KMS-11 (cell line): ENCODE measurements at regions not wholly inside any gene's neighbourhood (a gene's known extent, or its start where the extent isn't known, plus 50 kb on each side); places are given as distances from the start of the nearest gene placed in this dataset.
A peak's percentile ranks its signal among the peaks of the same experiment; 100 is the strongest.

Experiments used
- H2AFZ ChIP-seq: fragments of 200-600 bp; sonication (generic); 2 replicates; pipeline ENCODE4 v1.6.1; 2016; ENCODE audit warnings: antibody characterized with exemption, mixed run types, low read depth
- H3K27ac ChIP-seq: fragments of 200-600 bp; sonication (generic); 2 replicates; pipeline ENCODE4 v1.6.1; 2016; ENCODE audit warnings: mild to moderate bottlenecking, mixed run types
- H3K27me3 ChIP-seq: fragments of 200-600 bp; sonication (generic); 2 replicates; pipeline ENCODE4 v1.6.1; 2017; ENCODE audit warnings: mild to moderate bottlenecking, low read depth, mixed run types, moderate library complexity; ENCODE audit not compliant: insufficient read depth
- H3K36me3 ChIP-seq: fragments of 200-600 bp; sonication (generic); 2 replicates; pipeline ENCODE4 v1.6.1; 2017; ENCODE audit warnings: mild to moderate bottlenecking, mixed run types; ENCODE audit not compliant: insufficient read depth
- H3K4me1 ChIP-seq: fragments of 200-600 bp; sonication (generic); 2 replicates; pipeline ENCODE4 v1.6.1; 2016; ENCODE audit warnings: mild to moderate bottlenecking, low read depth, mixed run types; ENCODE audit not compliant: poor library complexity, severe bottlenecking
- H3K4me2 ChIP-seq: fragments of 200-600 bp; sonication (generic); 2 replicates; pipeline ENCODE4 v1.7.0; 2016; ENCODE audit warnings: mild to moderate bottlenecking, mixed run types
- H3K4me3 ChIP-seq: fragments of 200-600 bp; sonication (generic); IDR thresholded peaks from 2 replicates; pipeline ENCODE4 v1.6.1; 2017; ENCODE audit warnings: low read depth, low read length, mixed read lengths; ENCODE audit not compliant: insufficient read depth
- H3K79me2 ChIP-seq: fragments of 200-600 bp; sonication (generic); 2 replicates; pipeline ENCODE4 v1.6.1; 2016; ENCODE audit warnings: low read depth, mixed run types; ENCODE audit not compliant: insufficient read depth
- H3K9ac ChIP-seq: fragments of 200-600 bp; sonication (generic); 2 replicates; pipeline ENCODE4 v1.6.1; 2016; ENCODE audit warnings: mild to moderate bottlenecking, mixed run types
- H4K20me1 ChIP-seq: fragments of 200-600 bp; sonication (generic); 2 replicates; pipeline ENCODE4 v1.6.1; 2016; ENCODE audit warnings: mild to moderate bottlenecking, mixed run types; ENCODE audit not compliant: insufficient read depth
- TF ChIP-seq, protein P1 (sequence below): fragments of 200-600 bp; sonication (generic); conservative IDR thresholded peaks from 2 replicates; pipeline ENCODE4 v1.6.1; 2017; ENCODE audit warnings: low read depth, mild to moderate bottlenecking, antibody characterized with exemption, low read length, moderate library complexity, mixed read lengths

- TF ChIP-seq, protein P1, sequence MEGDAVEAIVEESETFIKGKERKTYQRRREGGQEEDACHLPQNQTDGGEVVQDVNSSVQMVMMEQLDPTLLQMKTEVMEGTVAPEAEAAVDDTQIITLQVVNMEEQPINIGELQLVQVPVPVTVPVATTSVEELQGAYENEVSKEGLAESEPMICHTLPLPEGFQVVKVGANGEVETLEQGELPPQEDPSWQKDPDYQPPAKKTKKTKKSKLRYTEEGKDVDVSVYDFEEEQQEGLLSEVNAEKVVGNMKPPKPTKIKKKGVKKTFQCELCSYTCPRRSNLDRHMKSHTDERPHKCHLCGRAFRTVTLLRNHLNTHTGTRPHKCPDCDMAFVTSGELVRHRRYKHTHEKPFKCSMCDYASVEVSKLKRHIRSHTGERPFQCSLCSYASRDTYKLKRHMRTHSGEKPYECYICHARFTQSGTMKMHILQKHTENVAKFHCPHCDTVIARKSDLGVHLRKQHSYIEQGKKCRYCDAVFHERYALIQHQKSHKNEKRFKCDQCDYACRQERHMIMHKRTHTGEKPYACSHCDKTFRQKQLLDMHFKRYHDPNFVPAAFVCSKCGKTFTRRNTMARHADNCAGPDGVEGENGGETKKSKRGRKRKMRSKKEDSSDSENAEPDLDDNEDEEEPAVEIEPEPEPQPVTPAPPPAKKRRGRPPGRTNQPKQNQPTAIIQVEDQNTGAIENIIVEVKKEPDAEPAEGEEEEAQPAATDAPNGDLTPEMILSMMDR = no peak
- H3K4me2 ChIP-seq = no peak overlapping the region
- H3K4me1 ChIP-seq = peaks cover 4% of the 10 kb centered on the region
These were observed 116.0 kb upstream of the PGRMC2 start for GRCh38 chr4:128403586-128403985.

DNA sequence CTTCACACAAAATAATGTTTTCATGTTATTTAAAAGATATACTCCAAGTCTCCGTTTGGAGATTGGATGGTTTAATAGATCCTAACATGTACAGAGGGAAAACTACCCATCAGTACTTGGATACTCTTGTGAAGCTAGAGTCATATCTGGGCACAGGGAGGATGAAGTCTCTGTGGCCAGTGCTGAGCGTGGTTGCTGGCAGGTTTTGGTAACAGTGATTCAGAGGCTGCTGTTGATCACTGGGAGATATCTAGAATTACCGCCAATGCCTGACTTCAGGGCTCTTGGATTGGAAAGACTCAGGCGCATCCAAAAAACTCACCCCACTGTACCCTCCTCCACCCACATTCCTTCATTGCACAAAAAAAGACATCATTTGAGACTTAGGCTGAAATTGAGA lies 107.2 kb upstream of the PGRMC2 start:
- H3K4me3 ChIP-seq = no peak overlapping the region
- H3K27ac ChIP-seq = no peak overlapping the region
- H4K20me1 ChIP-seq = no peaks in the 10 kb centered on the region
- H3K27me3 ChIP-seq = no peaks in the 10 kb centered on the region
- TF ChIP-seq, protein P1 = no peak
- no peak overlapping the region for H3K9ac ChIP-seq
- H3K4me1 ChIP-seq = peaks cover 65% of the 10 kb centered on the region
- peak overlapping the region; percentile 75; the same call in 1 of the 2 replicates for H2AFZ ChIP-seq
- no peaks in the 10 kb centered on the region for H3K79me2 ChIP-seq
- no peaks in the 10 kb centered on the region for H3K36me3 ChIP-seq
- peak overlapping the region; percentile 79 for H3K4me2 ChIP-seq

More at GRCh38 chr4:128403586-128403985, 116.0 kb upstream of the PGRMC2 start:
- Histone ChIP-seq H3K9ac (no peak overlapping the region), H3K27ac (no peak overlapping the region), H4K20me1 (no peaks in the 10 kb centered on the region), H3K27me3 (no peaks in the 10 kb centered on the region), H3K36me3 (no peaks in the 10 kb centered on the region), H2AFZ (no peak overlapping the region), H3K4me3 (no peak overlapping the region), H3K79me2 (no peaks in the 10 kb centered on the region)

DNA sequence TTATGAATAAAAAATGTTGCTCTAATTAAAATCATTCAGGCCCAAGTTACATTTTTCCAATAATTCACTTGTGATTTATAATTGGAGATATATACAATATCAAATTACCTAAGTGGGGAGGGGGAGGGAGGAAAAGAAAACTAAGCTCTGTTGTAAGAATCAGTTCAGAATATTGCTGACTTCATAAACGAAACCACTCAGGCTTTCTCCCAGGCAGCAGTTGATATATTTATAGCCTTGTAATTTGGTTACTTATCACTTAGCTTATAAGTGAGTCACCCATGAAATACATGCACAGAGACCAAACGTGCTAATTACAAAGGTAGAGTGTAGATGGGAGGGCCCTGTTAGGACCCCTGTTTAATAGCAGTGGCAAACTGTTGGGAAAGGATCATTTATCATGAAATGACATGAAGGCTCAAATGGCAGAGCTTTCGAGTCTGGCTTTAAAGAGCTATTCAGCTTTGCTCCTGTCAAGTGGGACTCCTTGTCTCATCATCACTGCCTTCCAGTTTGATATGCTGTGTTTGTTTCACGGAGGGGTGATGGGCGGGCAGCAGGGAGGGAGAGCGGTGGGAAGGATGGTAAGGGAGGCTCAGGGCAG lies 105.6 kb upstream of the PGRMC2 start:
- Histone ChIP-seq H3K27ac (peak overlapping the region; percentile 90), H3K27me3 (no peaks in the 10 kb centered on the region), H3K4me1 (peaks cover 66% of the 10 kb centered on the region), H3K4me2 (peak overlapping the region; percentile 79), H3K4me3 (no peak overlapping the region), H4K20me1 (no peaks in the 10 kb centered on the region), H2AFZ (peak overlapping the region; percentile 75), H3K9ac (peak overlapping the region; percentile 57), H3K36me3 (no peaks in the 10 kb centered on the region), H3K79me2 (no peaks in the 10 kb centered on the region)
- TF ChIP-seq, protein P1 = no peak

DNA sequence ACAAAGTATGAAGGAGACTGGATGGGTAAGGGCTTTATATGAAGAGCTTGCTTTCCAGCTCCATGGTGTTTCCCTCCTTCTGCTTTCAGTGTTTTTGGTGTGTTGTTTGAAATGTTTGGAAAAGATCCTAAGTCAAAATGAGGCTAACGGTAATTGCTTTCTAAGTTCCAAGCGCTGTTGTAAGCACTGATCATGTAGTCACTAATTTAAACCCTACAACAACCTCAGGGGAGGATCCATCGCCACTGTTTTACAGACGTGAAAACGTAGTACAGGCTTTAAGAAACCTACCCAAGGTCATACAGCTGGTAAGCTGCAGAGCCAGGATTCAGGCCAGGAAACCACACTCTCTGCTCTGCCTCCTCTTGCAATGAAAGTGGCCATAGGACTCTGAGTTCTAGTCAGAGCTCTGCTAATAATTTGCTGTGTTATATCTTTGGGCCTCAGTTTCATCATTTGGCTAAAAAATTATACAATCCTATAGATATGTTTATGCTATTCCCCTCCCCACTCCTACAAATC lies 102.9 kb upstream of the PGRMC2 start:
- no peaks in the 10 kb centered on the region for H3K27me3 ChIP-seq
- peak overlapping the region; percentile 43 for H3K4me2 ChIP-seq
- no peaks in the 10 kb centered on the region for H3K79me2 ChIP-seq
- H3K9ac ChIP-seq = no peak overlapping the region
- no peaks in the 10 kb centered on the region for H3K36me3 ChIP-seq
- peak overlapping the region; percentile 2; the same call in 1 of the 2 replicates for H2AFZ ChIP-seq
- peak overlapping the region; percentile 9; the same call in 1 of the 2 replicates for H3K27ac ChIP-seq
- TF ChIP-seq, protein P1 = no peak
- H4K20me1 ChIP-seq = no peaks in the 10 kb centered on the region
- H3K4me3 ChIP-seq = no peak overlapping the region
- H3K4me1 ChIP-seq = peaks cover 82% of the 10 kb centered on the region
